HPDE6-E6E7 (cell line): ENCODE measurements at regions not wholly inside any gene's neighbourhood (a gene's known extent, or its start where the extent isn't known, plus 50 kb on each side); places are given as distances from the start of the nearest gene placed in this dataset.
A peak's percentile ranks its signal among the peaks of the same experiment; 100 is the strongest.

Source experiments
- DNase-seq: peaks from one replicate; pipeline ENCODE4 v3.0.0; 2011; ENCODE audit warnings: missing footprints; ENCODE audit errors: extremely low spot score

DNA sequence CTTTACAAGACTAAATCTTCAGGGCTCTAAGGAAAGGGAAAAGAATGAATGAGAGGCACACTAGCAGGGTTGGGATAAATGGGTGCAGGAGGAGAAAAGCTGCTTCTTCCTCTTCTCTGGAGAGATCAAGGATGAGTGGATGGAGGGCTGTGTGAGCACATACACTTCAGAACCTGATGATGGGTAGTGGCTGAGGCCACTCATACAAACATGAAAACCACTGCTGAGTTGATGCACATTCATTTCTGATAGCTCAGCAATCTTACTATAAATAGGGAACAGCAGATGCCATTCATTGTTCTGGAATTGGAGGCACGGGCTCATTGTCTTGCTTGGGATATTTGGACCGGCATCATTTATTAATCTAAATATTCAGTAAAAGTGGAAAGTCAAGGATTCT lies 152.4 kb upstream of the KCTD1 start:
- DNase-seq = no peak

DNA sequence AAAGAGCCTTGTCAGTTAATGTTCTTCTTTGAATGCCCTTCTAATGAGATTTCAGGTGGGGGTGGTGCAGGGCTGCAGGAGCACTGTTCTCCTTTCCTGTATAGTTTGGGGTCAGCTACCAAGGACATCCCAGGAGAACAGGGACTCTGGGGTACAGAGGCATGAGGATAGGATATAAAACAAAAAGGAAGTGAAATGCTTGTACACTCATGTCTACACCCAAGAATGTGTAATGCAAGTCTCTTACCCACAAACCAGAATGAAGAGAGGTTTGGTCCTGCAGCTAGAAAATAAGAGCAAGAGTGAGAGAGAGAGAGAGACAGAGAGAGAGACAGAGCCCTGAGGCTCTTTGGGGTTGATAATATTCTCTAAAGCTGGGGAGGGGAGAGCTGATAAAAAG lies 151.8 kb upstream of the KCTD1 start:
- DNase-seq = no peak

DNA sequence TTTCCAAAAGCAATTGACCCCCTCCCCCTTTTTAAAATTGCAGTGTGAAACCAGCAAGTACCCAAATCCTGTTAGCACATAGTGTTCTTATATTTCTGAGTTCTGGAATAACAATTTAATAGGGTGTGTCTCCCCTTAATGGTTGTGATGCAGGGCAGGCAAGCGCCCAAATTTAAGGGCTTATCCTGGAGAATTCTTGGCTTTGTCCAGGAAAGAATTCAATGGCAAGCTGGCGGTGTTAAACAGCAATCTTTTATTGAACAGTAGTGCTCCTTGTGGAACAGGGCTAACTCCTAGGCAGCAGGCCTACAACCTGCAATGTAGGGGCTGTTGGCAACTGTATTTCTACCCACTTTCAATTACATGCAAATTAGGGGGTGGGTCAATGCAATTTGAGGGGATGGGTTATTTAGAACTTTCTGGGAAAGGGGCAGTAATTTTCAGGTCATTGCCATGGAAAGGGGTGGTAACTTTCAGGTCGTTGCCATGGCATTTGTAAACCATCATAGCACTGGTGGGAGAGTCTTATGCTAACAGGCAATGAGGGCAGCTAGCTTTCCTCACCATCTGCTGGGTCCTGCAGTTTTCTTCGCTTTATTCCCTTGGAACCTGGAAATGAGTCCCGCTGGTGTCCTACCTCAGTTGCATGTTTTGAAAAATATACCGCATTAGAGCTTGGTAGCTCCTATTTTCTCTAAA lies 149.0 kb upstream of the KCTD1 start:
- no peak for DNase-seq

DNA sequence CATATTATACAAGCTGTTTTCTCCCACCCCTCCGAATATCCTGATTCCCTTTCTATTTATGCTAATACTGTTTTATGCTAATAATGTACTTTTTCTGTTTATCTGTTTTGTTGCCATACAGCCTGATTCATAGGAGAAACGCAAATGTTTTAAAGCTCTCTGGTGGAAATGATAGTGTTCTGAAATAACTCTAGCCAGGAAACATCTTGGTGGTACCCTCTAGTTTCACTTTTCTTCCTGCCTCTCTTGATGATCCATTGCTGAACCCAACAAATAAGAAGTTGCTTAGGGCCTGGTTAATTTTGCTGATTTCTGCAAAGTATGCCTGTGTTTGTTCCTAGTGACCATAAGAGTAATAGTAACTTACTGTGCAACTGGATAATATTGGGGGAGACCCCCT lies 148.4 kb upstream of the KCTD1 start:
- DNase-seq = no peak

DNA sequence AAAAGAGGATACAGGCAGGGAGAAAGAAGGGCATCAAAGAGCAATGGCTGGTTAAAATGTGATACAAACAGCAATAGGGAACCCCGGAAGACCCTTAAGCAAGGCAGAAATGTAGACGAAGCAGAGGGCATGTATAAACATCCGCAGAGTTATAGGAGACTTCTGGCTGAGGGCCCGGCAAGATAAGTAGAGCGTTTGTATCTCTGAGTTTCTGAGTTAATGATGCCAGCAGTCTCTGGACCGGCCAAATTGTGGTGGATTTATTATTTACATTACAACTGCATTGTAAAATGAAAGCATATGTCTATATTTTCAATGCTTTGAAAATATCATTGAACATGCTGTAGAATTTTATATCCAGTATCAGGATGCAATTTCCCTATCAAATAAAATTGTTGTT lies 148.0 kb upstream of the KCTD1 start:
- no peak for DNase-seq

DNA sequence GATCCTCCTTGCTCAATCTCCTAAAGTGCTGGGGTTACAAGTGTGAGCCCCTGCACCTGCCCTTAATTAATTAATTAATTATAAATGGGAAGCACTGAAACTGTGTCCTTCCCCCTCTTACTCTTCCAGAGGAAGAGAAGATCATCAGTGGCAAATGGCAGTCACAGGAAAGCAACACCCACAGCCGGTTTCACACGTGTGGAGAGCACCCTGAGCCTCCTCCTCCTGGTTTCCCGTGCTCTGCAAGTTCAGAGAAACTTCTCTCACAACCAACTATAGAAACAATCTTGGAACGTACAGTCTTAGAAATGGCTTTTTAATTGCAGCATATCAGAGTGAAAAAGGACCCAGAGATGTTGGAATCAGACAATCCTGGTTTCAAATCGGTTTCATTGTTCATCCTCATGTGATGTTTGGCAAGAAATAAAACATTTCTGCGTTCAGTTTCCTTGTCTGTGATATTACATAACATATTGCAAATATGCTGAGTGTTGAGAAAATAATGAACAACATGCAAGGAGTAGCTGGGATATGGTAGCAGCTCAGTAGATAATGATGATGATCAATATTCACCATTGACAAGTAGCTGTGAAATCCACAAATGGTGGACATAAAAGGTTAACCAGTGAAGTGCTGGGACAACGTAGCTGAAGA lies 141.0 kb upstream of the KCTD1 start:
- no peak for DNase-seq

DNA sequence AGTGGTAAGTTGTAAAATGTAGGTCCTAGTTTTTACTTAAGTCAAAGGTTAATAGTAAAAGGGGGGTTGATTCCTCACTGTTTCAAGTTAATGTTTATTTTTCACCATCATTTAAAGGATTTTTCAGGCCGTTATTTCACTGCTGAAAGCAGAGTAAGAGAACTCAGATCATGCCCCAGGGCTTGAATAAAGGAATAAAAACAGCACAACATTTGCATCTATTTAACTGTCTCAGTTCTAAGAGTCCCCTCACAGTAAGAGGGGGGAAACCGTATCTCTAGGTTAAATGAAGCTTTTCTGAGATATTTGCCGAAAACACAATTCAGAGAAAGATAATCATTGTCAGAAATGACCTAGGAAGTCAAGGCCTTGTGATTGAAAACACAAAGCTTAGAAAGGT lies 138.2 kb upstream of the KCTD1 start:
- no peak for DNase-seq

DNA sequence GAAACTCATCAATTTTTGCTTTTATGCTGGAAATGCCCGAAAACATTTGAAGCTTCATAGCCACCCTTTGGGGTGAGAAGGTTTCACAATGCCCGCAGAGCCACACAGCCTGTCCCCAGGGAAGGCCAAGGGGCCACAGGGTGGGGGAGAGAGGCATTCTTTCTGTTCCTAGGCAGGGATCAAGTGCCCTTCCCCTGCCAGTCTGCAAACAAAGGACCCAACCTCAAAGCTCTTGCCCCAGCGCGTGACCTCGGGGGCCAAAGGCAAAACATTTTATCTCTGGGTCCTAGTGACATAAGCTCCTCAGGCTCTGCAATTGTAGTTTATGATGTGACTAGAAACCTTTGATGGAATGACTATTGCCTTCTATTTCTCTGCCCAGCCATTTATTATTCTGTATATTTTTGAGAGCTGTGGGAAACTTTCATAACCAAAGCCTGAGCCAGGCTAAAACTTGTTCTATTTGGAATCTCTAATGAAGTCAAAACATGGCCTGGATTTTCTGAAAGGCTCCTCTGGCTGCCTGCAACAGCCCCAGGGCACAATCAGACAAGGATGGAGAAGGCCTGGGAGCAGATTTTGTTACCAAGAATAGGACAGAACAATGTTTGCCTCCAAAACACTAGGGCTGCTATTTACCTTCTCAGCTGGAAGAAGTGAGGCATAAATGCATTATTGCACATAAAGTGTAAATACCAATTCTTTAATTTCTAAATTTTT lies 137.2 kb upstream of the KCTD1 start:
- no peak for DNase-seq

DNA sequence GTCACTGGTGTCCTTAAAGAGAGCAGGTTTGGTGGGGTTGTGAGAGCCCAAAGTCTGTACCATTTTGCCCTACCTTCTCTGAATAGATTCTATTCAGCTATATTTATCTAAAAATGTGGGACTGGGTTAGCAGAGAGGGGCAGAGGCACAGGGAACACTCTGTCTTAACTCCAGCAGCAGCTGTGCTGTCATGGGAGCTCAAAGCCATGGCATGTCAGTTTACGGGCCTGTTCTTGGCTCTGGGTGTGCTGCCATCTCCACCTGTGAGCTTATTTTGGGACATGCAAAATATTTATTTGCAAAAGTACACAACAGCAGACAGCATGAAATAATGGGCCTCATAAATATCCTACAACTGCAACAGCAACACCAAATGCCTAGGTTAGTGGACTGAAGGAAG lies 129.6 kb upstream of the KCTD1 start:
- DNase-seq = no peak

DNA sequence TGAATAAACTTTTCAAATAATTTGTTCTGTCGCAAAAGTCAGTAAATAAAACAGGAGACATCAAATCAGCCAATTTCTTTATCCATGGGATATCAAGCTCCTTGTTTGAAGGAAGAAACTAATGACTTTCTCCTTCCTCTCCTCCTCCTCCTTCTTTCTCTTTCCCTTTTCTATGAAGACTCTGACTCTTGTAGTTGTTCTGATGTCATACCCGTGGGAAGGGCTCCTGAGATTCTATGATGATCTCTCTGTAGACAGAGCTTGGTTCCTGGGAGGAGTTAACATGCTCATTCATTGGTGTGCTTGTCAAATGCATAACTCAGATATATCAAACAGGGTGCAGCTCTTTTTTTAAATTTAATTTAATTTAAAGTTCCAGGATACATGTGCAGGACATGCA lies 118.7 kb upstream of the KCTD1 start:
- DNase-seq = no peak

DNA sequence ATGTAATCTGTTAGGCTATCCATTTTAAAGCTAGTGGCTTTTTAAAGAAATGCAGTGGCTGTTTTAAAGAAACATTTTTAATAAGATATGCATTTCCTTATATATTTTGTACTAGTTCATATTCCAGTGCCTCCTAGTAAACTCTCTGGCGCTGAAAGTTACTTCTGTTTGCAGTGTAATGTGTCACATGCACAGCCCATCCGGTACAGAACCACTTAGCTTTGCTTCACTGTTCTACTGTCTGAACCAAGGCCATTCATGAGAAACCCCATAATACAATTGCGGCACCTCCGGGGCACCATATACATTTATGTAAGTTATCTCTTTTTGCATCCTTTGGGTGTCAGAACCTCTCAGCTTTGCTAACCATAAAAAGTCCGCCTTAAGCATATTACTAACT lies 114.6 kb upstream of the KCTD1 start:
- no peak for DNase-seq

DNA sequence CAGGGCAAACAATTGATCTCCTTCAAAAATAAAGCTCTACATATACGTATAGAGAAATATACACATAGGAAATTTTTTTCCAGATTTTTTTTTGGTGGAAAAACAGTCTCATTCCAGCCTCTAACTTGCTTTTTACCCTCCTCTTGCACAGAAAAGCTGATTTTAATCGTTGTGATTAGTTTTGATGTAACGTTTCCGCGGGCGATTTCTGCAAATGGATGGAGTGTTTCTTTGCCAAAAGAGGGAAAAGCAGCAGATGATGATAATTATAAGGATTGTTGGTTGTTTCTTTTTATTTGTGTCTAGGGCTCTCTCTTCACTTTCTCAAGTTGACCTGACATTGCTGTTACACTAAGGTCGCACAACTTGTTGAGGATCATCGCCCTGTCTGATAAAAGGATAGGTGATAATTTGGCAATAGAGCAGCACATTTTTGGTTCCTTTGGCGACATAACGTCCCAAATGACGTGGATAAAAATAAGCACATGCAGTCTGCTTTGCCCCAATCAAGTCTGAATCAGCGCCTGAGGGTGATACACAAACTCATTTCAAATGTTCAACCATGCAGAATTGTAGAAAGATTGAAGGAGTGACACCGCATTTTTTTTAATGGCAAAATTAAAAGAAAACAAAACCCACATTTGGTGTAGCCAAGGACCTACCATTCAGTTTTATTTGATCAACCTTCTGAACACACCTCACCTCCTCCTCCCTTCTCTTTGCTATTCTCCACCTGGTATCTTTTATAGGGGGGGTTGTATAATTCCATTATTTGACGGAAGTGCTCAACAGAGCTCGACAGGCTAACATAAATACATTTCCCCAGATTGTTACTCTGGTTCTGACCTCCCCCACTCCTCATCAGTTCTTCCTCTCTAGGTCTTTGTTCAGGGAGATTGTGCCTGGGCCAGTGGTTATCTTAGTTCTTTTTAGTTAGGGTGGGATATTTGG lies 109.6 kb upstream of the KCTD1 start:
- DNase-seq = no peak

DNA sequence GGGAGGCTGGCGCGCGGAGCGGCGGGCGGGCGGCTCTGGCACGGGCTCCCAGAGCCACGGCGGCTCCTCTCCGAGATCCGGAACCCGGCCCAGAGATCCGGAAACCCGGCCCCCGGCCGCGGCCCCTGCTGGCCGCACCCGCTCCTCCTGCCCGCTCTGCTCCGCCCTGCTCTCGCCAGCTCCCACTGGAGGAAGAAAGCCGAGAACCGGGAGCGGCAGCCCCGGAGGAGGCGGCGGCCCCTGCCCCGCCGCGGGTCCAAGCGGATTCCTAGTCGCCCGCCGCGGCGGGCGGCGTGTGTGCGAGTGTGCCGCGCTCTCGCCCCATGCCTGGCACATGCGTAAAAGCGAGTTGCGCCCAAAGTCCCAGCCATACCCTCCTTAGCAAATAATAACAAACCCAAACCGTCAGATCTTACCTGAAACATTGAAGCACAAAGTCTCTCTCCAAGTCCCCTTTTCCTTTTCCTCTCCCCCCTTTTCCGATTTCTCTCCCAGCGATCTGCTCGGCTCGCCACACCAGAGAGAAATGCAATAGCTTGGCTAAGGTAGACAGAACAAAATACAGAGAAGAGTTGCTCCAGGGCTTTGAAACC lies 108.7 kb upstream of the KCTD1 start:
- DNase-seq = peak; percentile 46

DNA sequence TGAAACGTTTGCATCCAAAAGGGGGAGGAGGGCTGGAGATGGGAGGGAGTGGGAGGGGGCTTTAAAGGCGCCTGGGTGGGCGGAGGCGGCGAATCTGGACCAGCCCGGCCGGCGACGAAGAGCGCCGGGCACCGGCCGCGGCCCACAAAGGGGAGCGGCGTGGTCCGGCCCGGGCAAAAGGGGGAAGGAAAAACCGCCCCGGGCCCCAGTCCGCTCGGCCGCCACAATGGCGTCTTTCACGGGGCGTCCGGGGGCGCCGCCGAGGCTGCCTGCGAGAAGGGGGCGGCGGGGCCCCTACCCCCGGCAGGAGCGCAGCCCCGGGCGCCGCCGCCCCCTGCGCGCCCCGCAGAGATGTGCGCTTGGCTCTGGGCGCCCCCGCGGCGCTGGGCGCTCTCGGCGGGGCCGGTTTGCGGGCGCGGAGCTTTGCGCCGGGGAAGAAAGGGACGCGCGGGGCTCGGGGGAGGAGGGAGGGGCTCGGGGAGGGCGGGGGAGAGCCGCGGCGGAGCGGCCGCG lies 108.1 kb upstream of the KCTD1 start:
- DNase-seq = no peak

DNA sequence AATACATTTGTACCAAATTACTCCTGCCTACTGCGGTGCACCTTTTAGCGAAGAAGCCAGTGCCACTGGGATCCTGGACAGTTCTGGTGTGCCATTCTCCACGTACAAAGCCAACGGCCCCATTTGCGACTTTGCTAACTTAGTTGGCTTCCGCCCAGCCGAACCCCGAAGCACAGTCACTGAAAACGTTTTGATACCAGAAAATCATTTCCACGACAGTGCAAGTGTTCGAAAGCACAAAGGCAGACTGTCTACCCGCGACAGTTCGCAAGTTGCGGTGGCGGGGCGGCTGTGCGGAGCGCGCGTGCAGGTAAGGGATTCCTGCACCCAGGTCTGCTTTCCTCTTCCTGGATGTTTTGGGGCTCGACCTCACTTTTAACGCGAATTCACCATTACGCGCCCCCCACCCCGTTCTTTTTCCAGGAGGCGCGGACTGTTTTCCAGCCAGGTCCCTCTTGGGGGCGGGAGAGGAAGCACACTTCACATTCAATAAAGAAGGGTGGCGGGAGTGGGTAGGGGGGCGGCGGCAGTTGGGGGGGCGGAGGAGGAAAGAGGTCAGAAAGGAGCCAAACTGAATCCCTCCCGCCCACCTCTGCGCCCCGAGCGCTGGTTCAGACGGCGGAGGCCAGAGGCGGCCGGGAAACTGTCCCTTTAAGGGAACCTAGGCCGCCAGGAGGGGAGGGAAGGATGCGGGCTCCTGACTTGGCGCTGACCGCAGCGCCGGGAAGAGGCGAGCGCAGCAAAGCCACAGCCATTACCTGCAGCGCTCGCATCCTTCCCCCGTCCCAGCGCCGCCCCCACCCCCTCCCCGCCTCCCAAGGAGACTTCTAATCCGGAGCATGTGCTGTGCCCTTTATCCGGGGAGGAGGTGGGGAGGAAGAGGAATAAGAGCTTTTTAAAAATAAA lies 107.4 kb upstream of the KCTD1 start:
- DNase-seq = peak; percentile 15

DNA sequence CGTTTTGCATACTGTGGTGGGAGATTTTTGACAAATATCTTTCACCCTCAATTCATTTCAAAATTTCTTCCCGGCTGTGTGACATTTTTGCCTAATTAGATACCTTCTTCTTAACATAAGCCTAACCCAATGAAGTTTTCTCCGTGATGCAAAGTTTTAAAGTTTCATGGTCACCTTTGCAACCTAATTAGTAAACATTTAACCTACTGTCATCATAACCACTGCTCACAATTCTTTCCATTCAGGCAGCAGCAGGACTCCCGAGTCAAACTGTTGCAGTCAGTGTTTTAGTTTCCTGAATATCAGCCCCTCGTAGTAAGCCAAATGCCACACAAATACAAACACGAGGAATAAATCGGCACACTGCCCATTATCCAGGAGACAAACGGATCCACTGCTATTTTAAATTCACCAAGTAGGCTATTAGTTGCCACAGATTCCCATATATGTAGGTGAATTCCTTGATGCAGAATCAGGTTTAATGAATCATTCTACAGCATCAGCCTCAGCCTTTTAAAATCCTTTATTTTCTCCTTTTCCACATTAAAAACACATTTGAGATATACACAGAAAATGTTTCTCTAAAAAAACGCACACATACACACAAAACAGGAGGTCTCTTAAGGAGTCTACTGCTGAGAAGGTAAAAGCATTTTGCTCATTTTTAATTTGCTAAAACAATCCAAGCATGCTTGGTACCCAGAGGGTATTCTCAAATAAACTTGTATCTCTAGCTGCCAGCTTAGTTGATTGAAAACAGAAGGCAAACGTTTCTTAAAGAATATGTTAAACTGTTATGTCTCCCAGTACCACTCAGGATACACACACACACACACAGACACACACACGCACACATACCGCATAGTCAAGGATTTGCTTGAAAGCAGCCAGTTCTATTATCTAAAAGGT lies 106.5 kb upstream of the KCTD1 start:
- DNase-seq = no peak

DNA sequence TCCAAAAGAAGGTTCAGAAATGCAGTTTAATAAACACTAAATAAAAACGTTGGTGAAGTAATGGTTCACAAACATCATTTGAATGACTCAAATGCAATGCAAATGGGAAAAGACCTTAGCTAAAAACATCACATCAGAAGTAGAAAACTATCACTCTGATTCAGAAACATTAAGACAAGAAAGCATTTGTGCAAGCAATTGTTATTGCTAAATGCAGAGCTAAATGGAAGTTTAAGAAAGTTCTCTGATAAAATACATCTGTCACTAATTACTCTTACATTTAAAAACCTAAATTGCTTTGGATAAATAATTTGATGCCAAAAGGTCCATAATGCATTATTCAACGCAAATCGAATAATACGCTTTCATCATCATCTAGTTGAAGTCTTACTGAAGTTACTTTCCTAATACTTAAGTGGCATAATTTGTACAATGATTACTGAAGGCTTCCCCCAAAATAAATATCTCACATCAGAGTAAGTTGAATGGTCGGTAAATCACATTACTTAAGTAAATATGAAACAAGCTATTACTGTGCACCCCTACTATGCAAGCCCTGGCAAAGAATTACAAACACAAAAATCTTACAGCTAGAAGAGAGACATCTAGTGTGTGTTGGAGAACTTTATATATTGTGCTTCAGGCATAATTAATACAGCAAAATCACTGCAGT lies 105.7 kb upstream of the KCTD1 start:
- no peak for DNase-seq

DNA sequence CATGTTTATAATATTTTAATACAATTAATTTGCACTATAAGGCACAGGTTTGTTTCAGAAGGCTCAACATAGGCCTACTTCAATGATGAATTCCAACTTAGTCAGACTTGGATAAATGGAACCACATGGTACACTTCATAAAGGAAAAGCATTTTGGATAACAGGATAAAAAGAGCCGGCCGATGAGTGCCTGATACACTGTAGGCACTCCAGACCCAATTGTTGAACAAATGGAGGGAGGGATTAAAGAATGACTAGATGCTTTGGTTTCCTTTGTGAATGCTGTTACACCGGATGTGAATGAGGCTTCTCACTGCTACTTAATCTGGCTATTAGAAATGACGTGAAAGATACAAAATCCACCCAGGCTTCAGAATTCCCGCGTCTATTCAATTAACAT lies 104.1 kb upstream of the KCTD1 start:
- DNase-seq = no peak
